GM21529 (cell line): ENCODE measurements at regions not wholly inside any gene's neighbourhood (a gene's known extent, or its start where the extent isn't known, plus 50 kb on each side); places are given as distances from the start of the nearest gene placed in this dataset.
A peak's percentile ranks its signal among the peaks of the same experiment; 100 is the strongest.
"Not testable (repeated sequence)": the region's sequence is repeated elsewhere in the genome, so short reads cannot be mapped to it uniquely, and the experiment has no call there.

Source experiments
- ATAC-seq: cut with Tn5 transposase; IDR thresholded peaks from one replicate; pipeline ENCODE4 v1.9.1; 2021; ENCODE audit not compliant: unreplicated experiment

- peak; percentile 86 for ATAC-seq
Measured at GRCh38 chr6:165850434-165851019, 187.5 kb upstream of the PDE10A start.

GRCh38 chr6:165849534-165850430 is 186.7 kb upstream of the PDE10A start:
- ATAC-seq: no peak

GRCh38 chr6:165848086-165848426 is 185.0 kb upstream of the PDE10A start:
- no peak for ATAC-seq

GRCh38 chr6:165847407-165848085 is 184.5 kb upstream of the PDE10A start:
- no peak for ATAC-seq

GRCh38 chr6:165846123-165846966 is 183.3 kb upstream of the PDE10A start:
- ATAC-seq: no peak

- no peak for ATAC-seq
Measured at GRCh38 chr6:165845493-165845892, 182.5 kb upstream of the PDE10A start.

GRCh38 chr6:165844801-165845364 is 181.8 kb upstream of the PDE10A start:
- no peak for ATAC-seq

- no peak for ATAC-seq
Measured at GRCh38 chr6:165844232-165844631, 181.2 kb upstream of the PDE10A start.

- no peak for ATAC-seq
Measured at GRCh38 chr6:165843568-165844113, 180.6 kb upstream of the PDE10A start.

- ATAC-seq: no peak
Measured at GRCh38 chr6:165843121-165843520, 180.1 kb upstream of the PDE10A start.

GRCh38 chr6:165842281-165842936 is 179.4 kb upstream of the PDE10A start:
- ATAC-seq: no peak

- no peak for ATAC-seq
Measured at GRCh38 chr6:165841153-165841558, 178.1 kb upstream of the PDE10A start.

- ATAC-seq: no peak
Measured at GRCh38 chr6:165837948-165838745, 175.1 kb upstream of the PDE10A start.

- not testable (repeated sequence) for ATAC-seq
Measured at GRCh38 chr6:165836648-165837047, 173.6 kb upstream of the PDE10A start.

GRCh38 chr6:165835410-165835851 is 172.4 kb upstream of the PDE10A start:
- no peak for ATAC-seq

- no peak for ATAC-seq
Measured at GRCh38 chr6:165834613-165835259, 171.7 kb upstream of the PDE10A start.

GRCh38 chr6:165833355-165833754 is 170.3 kb upstream of the PDE10A start:
- no peak for ATAC-seq

- ATAC-seq: no peak
Measured at GRCh38 chr6:165831812-165832510, 168.9 kb upstream of the PDE10A start.
